Prostate gland (tissue), 2 donors: ENCODE measurements at regions not wholly inside any gene's neighbourhood (a gene's known extent, or its start where the extent isn't known, plus 50 kb on each side); places are given as distances from the start of the nearest gene placed in this dataset.

Experiments used
- POLR2A ChIP-seq: fragments of 450-650 bp; IDR thresholded peaks from one replicate; pipeline ENCODE4 v1.6.1; 2016; ENCODE audit warnings: antibody characterized with exemption, mild to moderate bottlenecking
- TF ChIP-seq, protein P1 (sequence below), 4 experiments: fragments of 200-600 bp in 2 of 4; fragments of 450-650 bp in 2 of 4; sonication (generic) in 2 of 4; IDR thresholded peaks; 1 replicate in 3 of 4; 2 replicates in 1 of 4; pipeline ENCODE4 v1.5.1; 2016 to 2019; ENCODE audit warnings: antibody characterized with exemption in 4 of 4, mild to moderate bottlenecking in 2 of 4, moderate library complexity in 2 of 4

DNA sequence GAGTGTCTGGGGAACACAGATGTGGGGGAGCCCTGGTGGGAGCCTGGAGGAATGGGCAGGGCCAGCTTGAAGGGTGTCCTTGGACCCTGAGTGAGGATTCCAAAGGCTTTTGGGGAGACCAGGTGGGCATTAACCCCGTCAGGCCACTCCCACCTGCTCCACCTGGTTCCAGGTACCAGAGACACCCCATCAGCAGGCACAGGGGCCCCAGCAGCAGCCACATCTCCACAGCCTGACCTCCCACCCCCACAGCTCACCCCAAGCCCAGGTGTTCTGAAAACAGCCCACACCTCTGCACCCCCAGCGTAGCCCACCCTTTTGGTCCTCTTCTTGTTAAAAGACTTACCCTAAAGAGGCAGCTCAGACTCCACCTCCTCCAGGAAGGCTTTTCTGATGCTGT is 102.1 kb upstream of the PRR20G start:
- TF ChIP-seq, protein P1, sequence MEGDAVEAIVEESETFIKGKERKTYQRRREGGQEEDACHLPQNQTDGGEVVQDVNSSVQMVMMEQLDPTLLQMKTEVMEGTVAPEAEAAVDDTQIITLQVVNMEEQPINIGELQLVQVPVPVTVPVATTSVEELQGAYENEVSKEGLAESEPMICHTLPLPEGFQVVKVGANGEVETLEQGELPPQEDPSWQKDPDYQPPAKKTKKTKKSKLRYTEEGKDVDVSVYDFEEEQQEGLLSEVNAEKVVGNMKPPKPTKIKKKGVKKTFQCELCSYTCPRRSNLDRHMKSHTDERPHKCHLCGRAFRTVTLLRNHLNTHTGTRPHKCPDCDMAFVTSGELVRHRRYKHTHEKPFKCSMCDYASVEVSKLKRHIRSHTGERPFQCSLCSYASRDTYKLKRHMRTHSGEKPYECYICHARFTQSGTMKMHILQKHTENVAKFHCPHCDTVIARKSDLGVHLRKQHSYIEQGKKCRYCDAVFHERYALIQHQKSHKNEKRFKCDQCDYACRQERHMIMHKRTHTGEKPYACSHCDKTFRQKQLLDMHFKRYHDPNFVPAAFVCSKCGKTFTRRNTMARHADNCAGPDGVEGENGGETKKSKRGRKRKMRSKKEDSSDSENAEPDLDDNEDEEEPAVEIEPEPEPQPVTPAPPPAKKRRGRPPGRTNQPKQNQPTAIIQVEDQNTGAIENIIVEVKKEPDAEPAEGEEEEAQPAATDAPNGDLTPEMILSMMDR (IDR thresholded peaks at IDR 0.05), result no peak
- no peak for TF ChIP-seq POLR2A
